Naive B cell (primary cell): ENCODE measurements at regions not wholly inside any gene's neighbourhood (a gene's known extent, or its start where the extent isn't known, plus 50 kb on each side); places are given as distances from the start of the nearest gene placed in this dataset.

Source experiments
- ATAC-seq, 2 donors: fragments of 150-1000 bp; cut with Tn5 transposase; 2 replicates each; pipeline ENCODE4 v1.10.0; 2021; ENCODE audit warnings: low read depth in 2 of 2, mild to moderate bottlenecking in 2 of 2, moderate library complexity in 2 of 2
- DNase-seq: peaks from one replicate; pipeline ENCODE4 v3.0.0; 2022
- H3K27ac Mint-ChIP-seq, 6 donors: one replicate each; pipeline ENCODE4 v1.8.0; 2020 to 2022; ENCODE audit warnings: mild to moderate bottlenecking in 6 of 6, mixed read lengths in 6 of 6, moderate library complexity in 5 of 6, inconsistent platforms in 2 of 6
- H3K27me3 Mint-ChIP-seq, 3 donors: one replicate each; pipeline ENCODE4 v1.8.0; 2021 to 2022; ENCODE audit warnings: mixed read lengths in 3 of 3, mild to moderate bottlenecking in 1 of 3
- H3K36me3 Mint-ChIP-seq, 2 donors: one replicate each; pipeline ENCODE4 v1.8.0; 2020 to 2022; ENCODE audit warnings: mixed read lengths in 2 of 2, inconsistent platforms in 1 of 2, mild to moderate bottlenecking in 1 of 2
- H3K4me1 Mint-ChIP-seq, 3 donors: one replicate each; pipeline ENCODE4 v1.8.0; 2020 to 2022; ENCODE audit warnings: mixed read lengths in 3 of 3, inconsistent platforms in 1 of 3, mild to moderate bottlenecking in 1 of 3, moderate library complexity in 1 of 3
- H3K4me3 Mint-ChIP-seq, 8 donors: one replicate each; pipeline ENCODE4 v1.8.0; 2020 to 2022; ENCODE audit warnings: mild to moderate bottlenecking in 8 of 8, mixed read lengths in 8 of 8, moderate library complexity in 8 of 8, inconsistent platforms in 2 of 8
- H3K9me3 Mint-ChIP-seq, 7 donors: one replicate each; pipeline ENCODE4 v1.8.0; 2020 to 2022; ENCODE audit warnings: mixed read lengths in 7 of 7, mild to moderate bottlenecking in 5 of 7, inconsistent platforms in 2 of 7, moderate library complexity in 1 of 7

GRCh38 chr2:12955864-12956263, 239.1 kb downstream of the TRIB2 start:
- H3K4me3 Mint-ChIP-seq = no peak overlapping the region
- ATAC-seq (no peak), DNase-seq (no peak)
- no peak overlapping the region for H3K27ac Mint-ChIP-seq
- peaks cover 2 to 15% (median 10%) of the 10 kb centered on the region in 7 donors for H3K9me3 Mint-ChIP-seq
- H3K27me3 Mint-ChIP-seq = peaks cover 42 to 73% (median 53%) of the 10 kb centered on the region in 3 donors
- peaks cover 0 to 4% (median 0%) of the 10 kb centered on the region in 3 donors for H3K4me1 Mint-ChIP-seq
- H3K36me3 Mint-ChIP-seq = peaks cover 0 to 5% of the 10 kb centered on the region in 2 donors

- Mint-ChIP-seq H3K27me3 (peaks cover 37 to 72% (median 62%) of the 10 kb centered on the region in 3 donors), H3K9me3 (peaks cover 2 to 15% (median 10%) of the 10 kb centered on the region in 7 donors)
Observed at GRCh38 chr2:12957251-12957650, 240.5 kb downstream of the TRIB2 start.

GRCh38 chr2:12959935-12960334, 243.2 kb downstream of the TRIB2 start:
- DNase-seq (no peak), ATAC-seq (no peak)
- H3K36me3 Mint-ChIP-seq = peaks cover 0 to 5% of the 10 kb centered on the region in 2 donors
- peaks cover 33 to 59% (median 54%) of the 10 kb centered on the region in 3 donors for H3K27me3 Mint-ChIP-seq
- H3K4me3 Mint-ChIP-seq = no peak overlapping the region
- H3K9me3 Mint-ChIP-seq = peaks cover 2 to 12% (median 9%) of the 10 kb centered on the region in 7 donors
- no peak overlapping the region for H3K27ac Mint-ChIP-seq
- H3K4me1 Mint-ChIP-seq = no peaks in the 10 kb centered on the region

More at GRCh38 chr2:12957251-12957650, 240.5 kb downstream of the TRIB2 start:
- no peak overlapping the region for H3K27ac Mint-ChIP-seq
- H3K4me1 Mint-ChIP-seq = no peaks in the 10 kb centered on the region
- H3K4me3 Mint-ChIP-seq = no peak overlapping the region
- ATAC-seq (no peak), DNase-seq (no peak)
- peaks cover 0 to 5% of the 10 kb centered on the region in 2 donors for H3K36me3 Mint-ChIP-seq

- no peak for ATAC-seq
- no peak overlapping the region for H3K27ac Mint-ChIP-seq
- H3K27me3 Mint-ChIP-seq = peaks cover 30 to 59% (median 49%) of the 10 kb centered on the region in 3 donors
- H3K4me3 Mint-ChIP-seq = no peak overlapping the region
- DNase-seq = no peak
- H3K9me3 Mint-ChIP-seq = peaks cover 2 to 12% (median 9%) of the 10 kb centered on the region in 7 donors
- H3K4me1 Mint-ChIP-seq = no peaks in the 10 kb centered on the region
- peaks cover 0 to 5% of the 10 kb centered on the region in 2 donors for H3K36me3 Mint-ChIP-seq
Observed at GRCh38 chr2:12960671-12961070, 243.9 kb downstream of the TRIB2 start.

GRCh38 chr2:12964904-12965539, 248.3 kb downstream of the TRIB2 start:
- ATAC-seq (no peak), DNase-seq (no peak)
- Mint-ChIP-seq H3K27ac (no peak overlapping the region), H3K4me3 (no peak overlapping the region), H3K4me1 (no peaks in the 10 kb centered on the region), H3K27me3 (peaks cover 23 to 51% (median 47%) of the 10 kb centered on the region in 3 donors), H3K9me3 (peaks cover 1 to 6% (median 4%) of the 10 kb centered on the region in 7 donors), H3K36me3 (peaks cover 0 to 1% of the 10 kb centered on the region in 2 donors)

- Mint-ChIP-seq H3K27me3 (peaks cover 18 to 49% (median 49%) of the 10 kb centered on the region in 3 donors), H3K9me3 (no peaks in the 10 kb centered on the region), H3K36me3 (no peaks in the 10 kb centered on the region), H3K4me1 (no peaks in the 10 kb centered on the region), H3K27ac (no peak overlapping the region), H3K4me3 (no peak overlapping the region)
- DNase-seq (no peak), ATAC-seq (no peak)
Observed at GRCh38 chr2:12965540-12966269, 249.0 kb downstream of the TRIB2 start.

- peaks cover 0 to 5% of the 10 kb centered on the region in 2 donors for H3K36me3 Mint-ChIP-seq
- H3K27me3 Mint-ChIP-seq = peaks cover 18 to 41% (median 40%) of the 10 kb centered on the region in 3 donors
- ATAC-seq (no peak), DNase-seq (no peak)
- no peak overlapping the region for H3K4me3 Mint-ChIP-seq
- H3K9me3 Mint-ChIP-seq = peaks cover 0 to 12% (median 4%) of the 10 kb centered on the region in 7 donors
- no peaks in the 10 kb centered on the region for H3K4me1 Mint-ChIP-seq
- no peak overlapping the region for H3K27ac Mint-ChIP-seq
Observed at GRCh38 chr2:12967804-12968203, 251.1 kb downstream of the TRIB2 start.

- H3K27me3 Mint-ChIP-seq = peaks cover 18 to 41% (median 38%) of the 10 kb centered on the region in 3 donors
- peaks cover 0 to 5% of the 10 kb centered on the region in 2 donors for H3K36me3 Mint-ChIP-seq
- DNase-seq (no peak), ATAC-seq (no peak)
- no peak overlapping the region for H3K27ac Mint-ChIP-seq
- no peaks in the 10 kb centered on the region for H3K4me1 Mint-ChIP-seq
- peaks cover 0 to 17% (median 6%) of the 10 kb centered on the region in 7 donors for H3K9me3 Mint-ChIP-seq
- no peak overlapping the region for H3K4me3 Mint-ChIP-seq
Observed at GRCh38 chr2:12968399-12968798, 251.7 kb downstream of the TRIB2 start.

- Mint-ChIP-seq H3K4me3 (no peak overlapping the region), H3K36me3 (peaks cover 0 to 10% of the 10 kb centered on the region in 2 donors), H3K9me3 (peaks cover 3 to 23% (median 9%) of the 10 kb centered on the region in 7 donors), H3K27me3 (peaks cover 26 to 46% (median 40%) of the 10 kb centered on the region in 3 donors), H3K4me1 (no peaks in the 10 kb centered on the region), H3K27ac (no peak overlapping the region)
- ATAC-seq = no peak
- DNase-seq = no peak
Observed at GRCh38 chr2:12970861-12971260, 254.1 kb downstream of the TRIB2 start.

- Mint-ChIP-seq H3K9me3 (peaks cover 3 to 23% (median 9%) of the 10 kb centered on the region in 7 donors), H3K36me3 (peaks cover 0 to 10% of the 10 kb centered on the region in 2 donors), H3K27ac (no peak overlapping the region), H3K4me3 (no peak overlapping the region), H3K27me3 (peaks cover 29 to 45% (median 40%) of the 10 kb centered on the region in 3 donors), H3K4me1 (no peaks in the 10 kb centered on the region)
- no peak for ATAC-seq
- no peak for DNase-seq
Observed at GRCh38 chr2:12971581-12972365, 255.0 kb downstream of the TRIB2 start.

- Mint-ChIP-seq H3K27ac (no peak overlapping the region), H3K36me3 (peaks cover 0 to 5% of the 10 kb centered on the region in 2 donors), H3K27me3 (peaks cover 14 to 27% (median 19%) of the 10 kb centered on the region in 3 donors), H3K4me1 (no peaks in the 10 kb centered on the region), H3K4me3 (no peak overlapping the region), H3K9me3 (peaks cover 2 to 7% (median 5%) of the 10 kb centered on the region in 7 donors)
- ATAC-seq = no peak
- DNase-seq = no peak
Observed at GRCh38 chr2:12978066-12978835, 261.5 kb downstream of the TRIB2 start.

GRCh38 chr2:12979066-12979465, 262.3 kb downstream of the TRIB2 start:
- no peak for ATAC-seq

More at GRCh38 chr2:12979066-12979465, 262.3 kb downstream of the TRIB2 start:
- Mint-ChIP-seq H3K36me3 (peaks cover 0 to 1% of the 10 kb centered on the region in 2 donors), H3K9me3 (peaks cover 0 to 1% (median under 1%) of the 10 kb centered on the region in 7 donors), H3K4me1 (no peaks in the 10 kb centered on the region), H3K4me3 (no peak overlapping the region), H3K27me3 (peaks cover 10 to 24% (median 19%) of the 10 kb centered on the region in 3 donors), H3K27ac (no peak overlapping the region)
- no peak for DNase-seq
